Dedifferentiated amniotic fluid mesenchymal stem cell (primary cell): ENCODE measurements at regions not wholly inside any gene's neighbourhood (a gene's known extent, or its start where the extent isn't known, plus 50 kb on each side); places are given as distances from the start of the nearest gene placed in this dataset.

ENCODE experiments used
- DNase-seq: peaks from one replicate; pipeline ENCODE4 v3.0.0-alpha.2; 2016; ENCODE audit errors: extremely low spot score

- DNase-seq = no peak
Observed at GRCh38 chr16:51666074-51666473, 515.0 kb upstream of the SALL1 start.

GRCh38 chr16:51665436-51665998, 514.4 kb upstream of the SALL1 start:
- DNase-seq = no peak

GRCh38 chr16:51658531-51658930, 507.5 kb upstream of the SALL1 start:
- no peak for DNase-seq

- DNase-seq = no peak
Observed at GRCh38 chr16:51657848-51658247, 506.8 kb upstream of the SALL1 start.

- DNase-seq = no peak
Observed at GRCh38 chr16:51655249-51655648, 504.2 kb upstream of the SALL1 start.

GRCh38 chr16:51651061-51651466, 500.0 kb upstream of the SALL1 start:
- DNase-seq = no peak

GRCh38 chr16:51649631-51650030, 498.6 kb upstream of the SALL1 start:
- no peak for DNase-seq

- DNase-seq = no peak
Observed at GRCh38 chr16:51648526-51648925, 497.5 kb upstream of the SALL1 start.

- DNase-seq = no peak
Observed at GRCh38 chr16:51641191-51641765, 490.2 kb upstream of the SALL1 start.

GRCh38 chr16:51640196-51640595, 489.1 kb upstream of the SALL1 start:
- DNase-seq = no peak

GRCh38 chr16:51638339-51639135, 487.5 kb upstream of the SALL1 start:
- no peak for DNase-seq

- no peak for DNase-seq
Observed at GRCh38 chr16:51637770-51638094, 486.7 kb upstream of the SALL1 start.

- no peak for DNase-seq
Observed at GRCh38 chr16:51636920-51637769, 486.1 kb upstream of the SALL1 start.

GRCh38 chr16:51635181-51635580, 484.1 kb upstream of the SALL1 start:
- no peak for DNase-seq

GRCh38 chr16:51630076-51630475, 479.0 kb upstream of the SALL1 start:
- no peak for DNase-seq

GRCh38 chr16:51629576-51629975, 478.5 kb upstream of the SALL1 start:
- DNase-seq = no peak

- DNase-seq = no peak
Observed at GRCh38 chr16:51624080-51624775, 473.2 kb upstream of the SALL1 start.

GRCh38 chr16:51621610-51622009, 470.5 kb upstream of the SALL1 start:
- no peak for DNase-seq

- DNase-seq = no peak
Observed at GRCh38 chr16:51615141-51615540, 464.1 kb upstream of the SALL1 start.

GRCh38 chr16:51607201-51607651, 456.2 kb upstream of the SALL1 start:
- no peak for DNase-seq

GRCh38 chr16:51596247-51596646, 445.2 kb upstream of the SALL1 start:
- DNase-seq = no peak
